ENCODE measurements at regions not wholly inside any gene's neighbourhood (a gene's known extent, or its start where the extent isn't known, plus 50 kb on each side); places are given as distances from the start of the nearest gene placed in this dataset.

- TF ChIP-seq CTCF (IDR thresholded peaks at IDR 0.05) = no peak
- TF ChIP-seq EP300 (IDR thresholded peaks at IDR 0.05) = no peak
- TF ChIP-seq POLR2A (IDR thresholded peaks at IDR 0.05) = no peak
- no peak for TF ChIP-seq POLR2AphosphoS5 (IDR thresholded peaks at IDR 0.05)
Measured at GRCh38 chr7:156423876-156424275, 216.7 kb upstream of the RNF32 start.

All from suprapubic skin (tissue), 4 donors.